Esophagus squamous epithelium (tissue), 4 donors: ENCODE measurements at regions not wholly inside any gene's neighbourhood (a gene's known extent, or its start where the extent isn't known, plus 50 kb on each side); places are given as distances from the start of the nearest gene placed in this dataset.

Experiments used
- CTCF ChIP-seq, 6 experiments: fragments of 450-650 bp in 4 of 6; fragments of 200-600 bp in 2 of 6; sonication (generic) in 2 of 6; IDR thresholded peaks; one replicate each; pipeline ENCODE4 v1.5.1; 2016 to 2019; ENCODE audit warnings: antibody characterized with exemption in 6 of 6, mild to moderate bottlenecking in 4 of 6, moderate library complexity in 4 of 6
- POLR2A ChIP-seq, 4 donors: fragments of 450-650 bp; IDR thresholded peaks; one replicate each; pipeline ENCODE4 v1.6.1; 2017; ENCODE audit warnings: antibody characterized with exemption in 4 of 4, mild to moderate bottlenecking in 4 of 4, moderate library complexity in 3 of 4

- TF ChIP-seq CTCF (IDR thresholded peaks at IDR 0.05), result no peak
- no peak for TF ChIP-seq POLR2A (IDR thresholded peaks at IDR 0.05)
Observed at GRCh38 chr22:44589831-44590230, 91.8 kb upstream of the RTL6 start.
